Activated CD4-positive, alpha-beta T cell treated with anti-CD3 and anti-CD28 coated beads for 36 hours (primary cell): ENCODE measurements at regions not wholly inside any gene's neighbourhood (a gene's known extent, or its start where the extent isn't known, plus 50 kb on each side); places are given as distances from the start of the nearest gene placed in this dataset.
"Not testable (repeated sequence)": the region's sequence is repeated elsewhere in the genome, so short reads cannot be mapped to it uniquely, and the experiment has no call there.

Experiments
- ATAC-seq: fragments of 200-7000 bp; cut with Tn5 transposase; one replicate; pipeline ENCODE4 v1.10.0; 2021; ENCODE audit warnings: mild to moderate bottlenecking, moderate library complexity
- CTCF ChIA-PET: fragments of 350-600 bp; sonication (Branson Sonifier 250); formaldehyde crosslinking; loops from one replicate; lab custom pipeline; 2021; ENCODE audit warnings: antibody characterized with exemption; lab: Charles Lee
- POLR2A ChIA-PET: fragments of 350-600 bp; sonication (Branson Sonifier 250); formaldehyde crosslinking; loops from one replicate; lab custom pipeline; 2021; ENCODE audit warnings: antibody characterized with exemption, inconsistent platforms; lab: Charles Lee
- DNase-seq: peaks from one replicate; pipeline ENCODE4 v3.0.0-alpha.2; 2020
- H3K27ac Mint-ChIP-seq: one replicate; pipeline ENCODE4 v1.8.0; 2021; ENCODE audit warnings: mixed read lengths
- H3K27me3 Mint-ChIP-seq: one replicate; pipeline ENCODE4 v1.8.0; 2021; ENCODE audit warnings: mixed read lengths
- H3K36me3 Mint-ChIP-seq: one replicate; pipeline ENCODE4 v1.8.0; 2021; ENCODE audit warnings: low read depth, mixed read lengths
- H3K4me1 Mint-ChIP-seq: one replicate; pipeline ENCODE4 v1.8.0; 2021; ENCODE audit warnings: mixed read lengths
- H3K4me3 Mint-ChIP-seq: one replicate; pipeline ENCODE4 v1.8.0; 2021; ENCODE audit warnings: mild to moderate bottlenecking, moderate library complexity, mixed read lengths
- H3K9me3 Mint-ChIP-seq: one replicate; pipeline ENCODE4 v1.8.0; 2021; ENCODE audit warnings: low read depth, mixed read lengths
- intact Hi-C, 2 experiments: fragments of 100-400 bp; cut with DNase I in 1 of 2; cut with micrococcal nuclease in 1 of 2; formaldehyde crosslinking; loops; one replicate each; pipeline versions ENCODE4 v1.14.2 to v1.15.1; 2022 to 2024; cut with DNase I, micrococcal nuclease

GRCh38 chr2:185665251-185665814 lies 73.3 kb upstream of the FSIP2 start:
- H3K27ac Mint-ChIP-seq: no peak overlapping the region
- DNase-seq (no peak), ATAC-seq (no peak)
- no peaks in the 10 kb centered on the region for H3K4me1 Mint-ChIP-seq
- intact Hi-C loops: no loop called here
- no peaks in the 10 kb centered on the region for H3K36me3 Mint-ChIP-seq
- H3K27me3 Mint-ChIP-seq: no peaks in the 10 kb centered on the region
- ChIA-PET CTCF (interaction anchor here (0.8 kb wide), 1 partner anchor 636 kb away, joined by 3 read pairs; no protein-coding TSS in a partner anchor), POLR2A (no interaction called here)
- no peaks in the 10 kb centered on the region for H3K9me3 Mint-ChIP-seq
- H3K4me3 Mint-ChIP-seq: no peak overlapping the region

- Mint-ChIP-seq H3K27me3 (no peaks in the 10 kb centered on the region), H3K27ac (no peak overlapping the region), H3K4me3 (no peak overlapping the region), H3K4me1 (no peaks in the 10 kb centered on the region), H3K36me3 (no peaks in the 10 kb centered on the region), H3K9me3 (no peaks in the 10 kb centered on the region)
- ATAC-seq (no peak), DNase-seq (no peak)
- ChIA-PET CTCF (interaction anchor here (0.8 kb wide), 1 partner anchor 1113 kb away, joined by 3 read pairs; no protein-coding TSS in a partner anchor), POLR2A (interaction anchor here (0.5 kb wide), 1 partner anchor 160 kb away, joined by 3 read pairs; no protein-coding TSS in a partner anchor)
- intact Hi-C loops: no loop called here
Observed at GRCh38 chr2:185667452-185667851, 71.2 kb upstream of the FSIP2 start.

GRCh38 chr2:185668710-185669109 lies 69.9 kb upstream of the FSIP2 start:
- CTCF ChIA-PET: no interaction called here

GRCh38 chr2:185674232-185674631 lies 64.4 kb upstream of the FSIP2 start:
- ATAC-seq (no peak), DNase-seq (no peak)
- ChIA-PET CTCF (no interaction called here), POLR2A (no interaction called here)
- no peak overlapping the region for H3K27ac Mint-ChIP-seq
- no peak overlapping the region for H3K4me3 Mint-ChIP-seq
- H3K27me3 Mint-ChIP-seq: no peaks in the 10 kb centered on the region
- H3K9me3 Mint-ChIP-seq: no peaks in the 10 kb centered on the region
- intact Hi-C loops: no loop called here
- H3K36me3 Mint-ChIP-seq: no peaks in the 10 kb centered on the region
- no peaks in the 10 kb centered on the region for H3K4me1 Mint-ChIP-seq

More at GRCh38 chr2:185668710-185669109, 69.9 kb upstream of the FSIP2 start:
- Mint-ChIP-seq H3K36me3 (no peaks in the 10 kb centered on the region), H3K9me3 (no peaks in the 10 kb centered on the region), H3K27ac (no peak overlapping the region), H3K4me1 (no peaks in the 10 kb centered on the region), H3K4me3 (no peak overlapping the region), H3K27me3 (no peaks in the 10 kb centered on the region)
- ATAC-seq: no peak
- intact Hi-C loops: no loop called here
- DNase-seq: no peak
- POLR2A ChIA-PET: no interaction called here

GRCh38 chr2:185676316-185676715 lies 62.3 kb upstream of the FSIP2 start:
- H3K4me3 Mint-ChIP-seq: no peak overlapping the region
- POLR2A ChIA-PET: no interaction called here
- H3K27me3 Mint-ChIP-seq: no peaks in the 10 kb centered on the region
- ATAC-seq (no peak), DNase-seq (no peak)
- H3K4me1 Mint-ChIP-seq: no peaks in the 10 kb centered on the region
- H3K27ac Mint-ChIP-seq: no peak overlapping the region
- intact Hi-C loops: no loop called here
- CTCF ChIA-PET: no interaction called here
- H3K36me3 Mint-ChIP-seq: no peaks in the 10 kb centered on the region
- no peaks in the 10 kb centered on the region for H3K9me3 Mint-ChIP-seq

- POLR2A ChIA-PET, H3K4me1 Mint-ChIP-seq, CTCF ChIA-PET, H3K36me3 Mint-ChIP-seq, H3K27ac Mint-ChIP-seq, H3K4me3 Mint-ChIP-seq, H3K27me3 Mint-ChIP-seq, intact Hi-C loops, ATAC-seq, DNase-seq: not testable (repeated sequence)
- peaks cover 11% of the 10 kb centered on the region for H3K9me3 Mint-ChIP-seq
Observed at GRCh38 chr2:185687001-185687400, 51.6 kb upstream of the FSIP2 start.

GRCh38 chr2:185687967-185688366 lies 50.6 kb upstream of the FSIP2 start:
- H3K4me1 Mint-ChIP-seq: no peaks in the 10 kb centered on the region
- DNase-seq (no peak), ATAC-seq (no peak)
- intact Hi-C loops: no loop called here
- no peak overlapping the region for H3K4me3 Mint-ChIP-seq
- H3K9me3 Mint-ChIP-seq: peaks cover 11% of the 10 kb centered on the region
- ChIA-PET CTCF (interaction anchor here (0.6 kb wide), 1 partner anchor 464 kb away, joined by 3 read pairs; no protein-coding TSS in a partner anchor), POLR2A (no interaction called here)
- H3K27ac Mint-ChIP-seq: no peak overlapping the region
- H3K27me3 Mint-ChIP-seq: no peaks in the 10 kb centered on the region
- H3K36me3 Mint-ChIP-seq: no peaks in the 10 kb centered on the region
